ENCODE measurements at regions not wholly inside any gene's neighbourhood (a gene's known extent, or its start where the extent isn't known, plus 50 kb on each side); places are given as distances from the start of the nearest gene placed in this dataset.
"Not testable (repeated sequence)": the region's sequence is repeated elsewhere in the genome, so short reads cannot be mapped to it uniquely, and the experiment has no call there.

GRCh38 chr6:8859501-8859900 lies 424.2 kb upstream of the SLC35B3 start:
- DNase-seq (ENCODE audit: insufficient read length, low spot score): no peak
- FAIRE-seq: no peak
- no peak for TF ChIP-seq CTCF (IDR thresholded peaks at IDR 0.05; ENCODE audit: insufficient read depth, missing control alignments)

GRCh38 chr6:8858854-8859331 lies 423.5 kb upstream of the SLC35B3 start:
- no peak for DNase-seq (ENCODE audit: insufficient read length, low spot score)
- no peak for FAIRE-seq
- no peak for TF ChIP-seq CTCF (IDR thresholded peaks at IDR 0.05; ENCODE audit: insufficient read depth, missing control alignments)

GRCh38 chr6:8857160-8857559 lies 421.8 kb upstream of the SLC35B3 start:
- DNase-seq (ENCODE audit: insufficient read length, low spot score): no peak
- no peak for FAIRE-seq
- no peak for TF ChIP-seq CTCF (IDR thresholded peaks at IDR 0.05; ENCODE audit: insufficient read depth, missing control alignments)

- DNase-seq (ENCODE audit: insufficient read length, low spot score) (no peak), FAIRE-seq (no peak)
- TF ChIP-seq CTCF (IDR thresholded peaks at IDR 0.05; ENCODE audit: insufficient read depth, missing control alignments): no peak
These were observed 420.1 kb upstream of the SLC35B3 start for GRCh38 chr6:8855411-8855810.

- TF ChIP-seq CTCF (IDR thresholded peaks at IDR 0.05; ENCODE audit: insufficient read depth, missing control alignments): no peak
- DNase-seq (ENCODE audit: insufficient read length, low spot score): no peak
- FAIRE-seq: no peak
These were observed 417.0 kb upstream of the SLC35B3 start for GRCh38 chr6:8852332-8852731.

GRCh38 chr6:8846680-8847079 lies 411.3 kb upstream of the SLC35B3 start:
- FAIRE-seq: not testable (repeated sequence)

GRCh38 chr6:8845690-8846089 lies 410.3 kb upstream of the SLC35B3 start:
- no peak for TF ChIP-seq CTCF (IDR thresholded peaks at IDR 0.05; ENCODE audit: insufficient read depth, missing control alignments)
- no peak for DNase-seq (ENCODE audit: insufficient read length, low spot score)
- no peak for FAIRE-seq

More at GRCh38 chr6:8846680-8847079, 411.3 kb upstream of the SLC35B3 start:
- not testable (repeated sequence) for DNase-seq (ENCODE audit: insufficient read length, low spot score)

- FAIRE-seq (no peak), DNase-seq (ENCODE audit: insufficient read length, low spot score) (no peak)
- TF ChIP-seq CTCF (IDR thresholded peaks at IDR 0.05; ENCODE audit: insufficient read depth, missing control alignments): no peak
These were observed 409.6 kb upstream of the SLC35B3 start for GRCh38 chr6:8844968-8845367.

Measured in D721Med (cell line).